Fibroblast of lung (primary cell): ENCODE measurements at regions not wholly inside any gene's neighbourhood (a gene's known extent, or its start where the extent isn't known, plus 50 kb on each side); places are given as distances from the start of the nearest gene placed in this dataset.

Experiments
- DNase-seq, 2 donors: peaks; one replicate each; pipeline versions ENCODE4 v3.0.0 to v3.0.0-alpha.2; 2010; ENCODE audit warnings: low read depth in 2 of 2
- H2AFZ ChIP-seq: 2 replicates; pipeline ENCODE4 v1.5.1; 2012; ENCODE audit warnings: low read length, control low read depth, inconsistent platforms
- H3K27ac ChIP-seq: 2 replicates; pipeline ENCODE4 v1.5.1; 2011; ENCODE audit warnings: low read length, control low read depth; ENCODE audit not compliant: insufficient read depth
- H3K27me3 ChIP-seq: 2 replicates; pipeline ENCODE4 v1.5.1; 2011; ENCODE audit warnings: mild to moderate bottlenecking, low read length; ENCODE audit not compliant: control insufficient read depth, insufficient read depth
- H3K36me3 ChIP-seq: 2 replicates; pipeline ENCODE4 v1.5.1; 2011; ENCODE audit warnings: low read length; ENCODE audit not compliant: control insufficient read depth, insufficient read depth
- H3K4me1 ChIP-seq: 2 replicates; pipeline ENCODE4 v1.5.1; 2011; ENCODE audit warnings: low read length; ENCODE audit not compliant: control insufficient read depth, insufficient read depth; ENCODE audit errors: extremely low read depth
- H3K4me2 ChIP-seq: 2 replicates; pipeline ENCODE4 v1.5.1; 2011; ENCODE audit warnings: low read length, control low read depth; ENCODE audit not compliant: insufficient read depth; ENCODE audit errors: extremely low read depth
- H3K4me3 ChIP-seq, 4 experiments: fragments of 200-600 bp in 1 of 4; sonication (generic) in 1 of 4; replicated peaks in 1 of 4; 2 replicates each; pipeline ENCODE4 v1.5.1; 2011 to 2016; ENCODE audit warnings: low read length in 4 of 4, low read depth in 3 of 4, mild to moderate bottlenecking in 3 of 4, control low read depth in 2 of 4, inconsistent platforms in 1 of 4, mixed read lengths in 1 of 4; ENCODE audit not compliant: insufficient read depth in 1 of 4; ENCODE audit errors: control extremely low read depth in 1 of 4
- H3K79me2 ChIP-seq: 2 replicates; pipeline ENCODE4 v1.5.1; 2012; ENCODE audit warnings: mild to moderate bottlenecking, low read length, inconsistent platforms; ENCODE audit not compliant: control insufficient read depth, insufficient read depth
- H3K9ac ChIP-seq: 2 replicates; pipeline ENCODE4 v1.5.1; 2011; ENCODE audit warnings: mild to moderate bottlenecking, low read length, control low read depth; ENCODE audit not compliant: insufficient read depth
- H3K9me3 ChIP-seq: 2 replicates; pipeline ENCODE4 v1.5.1; 2012; ENCODE audit warnings: low read depth, low read length; ENCODE audit not compliant: control insufficient read depth, insufficient read depth
- H4K20me1 ChIP-seq: 2 replicates; pipeline ENCODE4 v1.5.1; 2011; ENCODE audit warnings: low read length; ENCODE audit not compliant: control insufficient read depth, insufficient read depth; ENCODE audit errors: extremely low read depth
- EZH2 ChIP-seq: IDR thresholded peaks from 2 replicates; pipeline ENCODE4 v1.5.1; 2012; ENCODE audit warnings: low read length, control low read depth, mild to moderate bottlenecking; ENCODE audit errors: missing control alignments
- TF ChIP-seq, protein P1 (sequence below), 2 donors: IDR thresholded peaks in 1 of 2; conservative IDR thresholded peaks in 1 of 2; 1 replicate in 1 of 2; 2 replicates in 1 of 2; pipeline ENCODE4 v1.5.1; 2011 to 2012; ENCODE audit warnings: low read length in 2 of 2, control low read depth in 1 of 2, inconsistent platforms in 1 of 2, low read depth in 1 of 2, mild to moderate bottlenecking in 1 of 2

- TF ChIP-seq, protein P1, sequence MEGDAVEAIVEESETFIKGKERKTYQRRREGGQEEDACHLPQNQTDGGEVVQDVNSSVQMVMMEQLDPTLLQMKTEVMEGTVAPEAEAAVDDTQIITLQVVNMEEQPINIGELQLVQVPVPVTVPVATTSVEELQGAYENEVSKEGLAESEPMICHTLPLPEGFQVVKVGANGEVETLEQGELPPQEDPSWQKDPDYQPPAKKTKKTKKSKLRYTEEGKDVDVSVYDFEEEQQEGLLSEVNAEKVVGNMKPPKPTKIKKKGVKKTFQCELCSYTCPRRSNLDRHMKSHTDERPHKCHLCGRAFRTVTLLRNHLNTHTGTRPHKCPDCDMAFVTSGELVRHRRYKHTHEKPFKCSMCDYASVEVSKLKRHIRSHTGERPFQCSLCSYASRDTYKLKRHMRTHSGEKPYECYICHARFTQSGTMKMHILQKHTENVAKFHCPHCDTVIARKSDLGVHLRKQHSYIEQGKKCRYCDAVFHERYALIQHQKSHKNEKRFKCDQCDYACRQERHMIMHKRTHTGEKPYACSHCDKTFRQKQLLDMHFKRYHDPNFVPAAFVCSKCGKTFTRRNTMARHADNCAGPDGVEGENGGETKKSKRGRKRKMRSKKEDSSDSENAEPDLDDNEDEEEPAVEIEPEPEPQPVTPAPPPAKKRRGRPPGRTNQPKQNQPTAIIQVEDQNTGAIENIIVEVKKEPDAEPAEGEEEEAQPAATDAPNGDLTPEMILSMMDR (conservative IDR thresholded peaks at IDR 0.05 in 1 of 2, IDR thresholded peaks at IDR 0.05 in 1 of 2; ENCODE audit: low read depth in 1 of 2, low read length in 2 of 2): no peak
- TF ChIP-seq EZH2: no peak
- H2AFZ ChIP-seq: no peak overlapping the region
These were observed 191.2 kb upstream of the PHYHIPL start for GRCh38 chr10:58985216-58985615.

DNA sequence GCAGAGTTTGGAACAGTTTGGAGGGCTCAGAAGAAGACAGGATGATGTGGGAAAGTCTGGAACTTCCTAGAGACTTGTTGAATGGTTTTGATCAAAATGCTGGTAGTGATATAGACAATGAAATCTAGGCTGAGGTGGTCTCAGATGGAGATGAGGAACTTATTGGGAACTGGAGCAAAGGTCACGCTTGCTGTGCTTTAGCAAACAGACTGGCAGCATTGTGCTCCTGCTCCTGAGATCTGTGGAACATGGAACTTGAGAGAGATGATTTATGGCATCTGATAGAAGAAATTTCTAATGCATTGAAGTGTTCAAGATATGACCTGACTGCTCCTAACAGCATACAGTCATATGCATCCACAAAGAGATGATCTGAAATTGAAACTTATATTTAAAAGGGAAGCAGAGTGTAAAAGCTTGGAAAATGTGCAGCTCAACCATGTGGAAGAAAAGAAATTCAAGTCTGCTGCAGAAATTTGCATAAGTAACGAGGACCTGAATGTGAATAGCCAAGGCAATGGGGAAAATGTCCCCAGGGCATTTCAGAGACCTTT, 186.9 kb upstream of the PHYHIPL start:
- TF ChIP-seq EZH2: no peak
- DNase-seq: no peak
- no peak overlapping the region for H3K4me2 ChIP-seq

More at GRCh38 chr10:58985216-58985615, 191.2 kb upstream of the PHYHIPL start:
- H4K20me1 ChIP-seq: no peaks in the 10 kb centered on the region
- H3K27me3 ChIP-seq: no peaks in the 10 kb centered on the region
- no peaks in the 10 kb centered on the region for H3K36me3 ChIP-seq
- H3K4me1 ChIP-seq: no peaks in the 10 kb centered on the region
- H3K4me3 ChIP-seq: no peak overlapping the region
- DNase-seq: no peak
- no peaks in the 10 kb centered on the region for H3K79me2 ChIP-seq
- no peak overlapping the region for H3K9ac ChIP-seq
- no peak overlapping the region for H3K27ac ChIP-seq
- no peaks in the 10 kb centered on the region for H3K9me3 ChIP-seq
- H3K4me2 ChIP-seq: no peak overlapping the region

GRCh38 chr10:58990693-58991092, 185.8 kb upstream of the PHYHIPL start:
- no peaks in the 10 kb centered on the region for H3K9me3 ChIP-seq

More for the DNA sequence above, 186.9 kb upstream of the PHYHIPL start:
- H3K36me3 ChIP-seq: no peaks in the 10 kb centered on the region
- no peaks in the 10 kb centered on the region for H3K79me2 ChIP-seq
- H4K20me1 ChIP-seq: no peaks in the 10 kb centered on the region
- no peak overlapping the region for H2AFZ ChIP-seq
- H3K4me3 ChIP-seq: no peak overlapping the region
- no peak overlapping the region for H3K9ac ChIP-seq
- no peaks in the 10 kb centered on the region for H3K4me1 ChIP-seq
- H3K27ac ChIP-seq: no peak overlapping the region
- H3K9me3 ChIP-seq: no peaks in the 10 kb centered on the region
- H3K27me3 ChIP-seq: no peaks in the 10 kb centered on the region

More at GRCh38 chr10:58990693-58991092, 185.8 kb upstream of the PHYHIPL start:
- Histone ChIP-seq H3K27me3 (no peaks in the 10 kb centered on the region), H3K9ac (no peak overlapping the region), H2AFZ (no peak overlapping the region), H3K27ac (no peak overlapping the region), H3K4me2 (no peak overlapping the region), H3K4me1 (no peaks in the 10 kb centered on the region), H4K20me1 (no peaks in the 10 kb centered on the region), H3K4me3 (no peak overlapping the region), H3K79me2 (no peaks in the 10 kb centered on the region), H3K36me3 (no peaks in the 10 kb centered on the region)
- no peak for TF ChIP-seq EZH2
- TF ChIP-seq, protein P1 (conservative IDR thresholded peaks at IDR 0.05 in 1 of 2, IDR thresholded peaks at IDR 0.05 in 1 of 2; ENCODE audit: low read depth in 1 of 2, low read length in 2 of 2): no peak
- no peak for DNase-seq
